CD4-positive, alpha-beta T cell treated with Interleukin-1 beta for 1 hour (primary cell): ENCODE measurements at regions not wholly inside any gene's neighbourhood (a gene's known extent, or its start where the extent isn't known, plus 50 kb on each side); places are given as distances from the start of the nearest gene placed in this dataset.
"Not testable (repeated sequence)": the region's sequence is repeated elsewhere in the genome, so short reads cannot be mapped to it uniquely, and the experiment has no call there.

Source experiments
- DNase-seq, 2 donors: peaks; one replicate each; pipeline ENCODE4 v3.0.0-alpha.2; 2020 to 2022

GRCh38 chr2:173468266-173468793 is 113.7 kb downstream of the CDCA7 start:
- DNase-seq: no peak

- no peak for DNase-seq
Observed at GRCh38 chr2:173472112-173472511, 117.4 kb downstream of the CDCA7 start.

GRCh38 chr2:173483137-173483536 is 128.5 kb downstream of the CDCA7 start:
- no peak for DNase-seq

GRCh38 chr2:173488861-173489260 is 134.2 kb downstream of the CDCA7 start:
- DNase-seq: no peak

GRCh38 chr2:173491418-173491817 is 136.7 kb downstream of the CDCA7 start:
- DNase-seq: no peak

GRCh38 chr2:173493874-173494273 is 139.2 kb downstream of the CDCA7 start:
- DNase-seq: no peak

- no peak for DNase-seq
Observed at GRCh38 chr2:173496746-173497145, 142.1 kb downstream of the CDCA7 start.

GRCh38 chr2:173500953-173501352 is 146.3 kb downstream of the CDCA7 start:
- DNase-seq: no peak

GRCh38 chr2:173502296-173502695 is 147.6 kb downstream of the CDCA7 start:
- DNase-seq: no peak

GRCh38 chr2:173511357-173511756 is 156.7 kb downstream of the CDCA7 start:
- no peak for DNase-seq

GRCh38 chr2:173511942-173512341 is 157.3 kb downstream of the CDCA7 start:
- no peak for DNase-seq

- no peak for DNase-seq
Observed at GRCh38 chr2:173513107-173513727, 158.5 kb downstream of the CDCA7 start.

GRCh38 chr2:173520918-173521317 is 166.2 kb downstream of the CDCA7 start:
- no peak for DNase-seq

GRCh38 chr2:173521450-173522192 is 166.9 kb downstream of the CDCA7 start:
- DNase-seq: no peak

- DNase-seq: no peak
Observed at GRCh38 chr2:173523497-173523896, 168.8 kb downstream of the CDCA7 start.

- DNase-seq: peak in 1 of 2 donors; percentile 6
Observed at GRCh38 chr2:173524256-173524955, 169.7 kb downstream of the CDCA7 start.

GRCh38 chr2:173532732-173533531 is 178.3 kb downstream of the CDCA7 start:
- DNase-seq: not testable (repeated sequence)

GRCh38 chr2:173537694-173538093 is 183.0 kb downstream of the CDCA7 start:
- no peak for DNase-seq

GRCh38 chr2:173539615-173540014 is 184.9 kb downstream of the CDCA7 start:
- DNase-seq: no peak

- no peak for DNase-seq
Observed at GRCh38 chr2:173544641-173545363, 190.1 kb downstream of the CDCA7 start.

GRCh38 chr2:173545364-173545763 is 190.7 kb downstream of the CDCA7 start:
- DNase-seq: no peak

GRCh38 chr2:173547499-173547898 is 192.8 kb downstream of the CDCA7 start:
- no peak for DNase-seq
